ENCODE measurements at regions not wholly inside any gene's neighbourhood (a gene's known extent, or its start where the extent isn't known, plus 50 kb on each side); places are given as distances from the start of the nearest gene placed in this dataset.

- ChIA-PET RAD21 (ENCODE audit: low non-redundant PET in 1 of 2, low total read pairs in 2 of 2, uncharacterized antibody in 2 of 2, unreplicated experiment in 2 of 2) (no interaction called here), CTCF (no interaction called here), POLR2A (no interaction called here)
- H3K79me2 ChIP-seq (ENCODE audit: insufficient read depth, low read length) = no peaks in the 10 kb centered on the region
- no peaks in the 10 kb centered on the region for H3K9me3 ChIP-seq (ENCODE audit: control insufficient read depth in 1 of 2, insufficient read depth in 1 of 2, low read depth in 1 of 2, low read length in 2 of 2)
- intact Hi-C loops (cut with micrococcal nuclease) = no loop called here
- H3K36me3 ChIP-seq (ENCODE audit: control insufficient read depth in 1 of 2, insufficient read depth in 2 of 2, low read length in 2 of 2) = no peaks in the 10 kb centered on the region
- H3K4me2 ChIP-seq (ENCODE audit: low read length) = no peak overlapping the region
- TF ChIP-seq CEBPB (IDR thresholded peaks at IDR 0.05; ENCODE audit: low read depth) (no peak), SIN3A (IDR thresholded peaks at IDR 0.05; ENCODE audit: low read depth) (no peak), CBX3 (IDR thresholded peaks at IDR 0.05; ENCODE audit: low read depth) (no peak), ATF3 (IDR thresholded peaks at IDR 0.05) (no peak), EGR1 (IDR thresholded peaks at IDR 0.05; ENCODE audit: low read depth) (no peak), FOSL1 (IDR thresholded peaks at IDR 0.05; ENCODE audit: low read depth) (no peak), ZFX (IDR thresholded peaks at IDR 0.05) (no peak), POLR2A (IDR thresholded peaks at IDR 0.05; ENCODE audit: borderline replicate concordance, extremely low read depth, insufficient read depth, insufficient read length) (no peak), ZNF274 (IDR thresholded peaks at IDR 0.05; ENCODE audit: low read depth, low read length) (no peak), REST (IDR thresholded peaks at IDR 0.05; ENCODE audit: low read depth) (no peak), EZH2 (IDR thresholded peaks at IDR 0.05) (no peak), POLR2AphosphoS5 (IDR thresholded peaks at IDR 0.05; ENCODE audit: low read depth, low read length) (no peak), SP1 (IDR thresholded peaks at IDR 0.05; ENCODE audit: low read depth) (no peak), EZH2phosphoT487 (IDR thresholded peaks at IDR 0.05; ENCODE audit: borderline replicate concordance) (no peak), CTCF (IDR thresholded peaks at IDR 0.05 in 2 of 3, conservative IDR thresholded peaks at IDR 0.05 in 1 of 3; ENCODE audit: borderline replicate concordance in 1 of 3, insufficient read depth in 1 of 3, low read depth in 2 of 3, low read length in 2 of 3) (no peak)
- TF ChIP-seq, protein P1, sequence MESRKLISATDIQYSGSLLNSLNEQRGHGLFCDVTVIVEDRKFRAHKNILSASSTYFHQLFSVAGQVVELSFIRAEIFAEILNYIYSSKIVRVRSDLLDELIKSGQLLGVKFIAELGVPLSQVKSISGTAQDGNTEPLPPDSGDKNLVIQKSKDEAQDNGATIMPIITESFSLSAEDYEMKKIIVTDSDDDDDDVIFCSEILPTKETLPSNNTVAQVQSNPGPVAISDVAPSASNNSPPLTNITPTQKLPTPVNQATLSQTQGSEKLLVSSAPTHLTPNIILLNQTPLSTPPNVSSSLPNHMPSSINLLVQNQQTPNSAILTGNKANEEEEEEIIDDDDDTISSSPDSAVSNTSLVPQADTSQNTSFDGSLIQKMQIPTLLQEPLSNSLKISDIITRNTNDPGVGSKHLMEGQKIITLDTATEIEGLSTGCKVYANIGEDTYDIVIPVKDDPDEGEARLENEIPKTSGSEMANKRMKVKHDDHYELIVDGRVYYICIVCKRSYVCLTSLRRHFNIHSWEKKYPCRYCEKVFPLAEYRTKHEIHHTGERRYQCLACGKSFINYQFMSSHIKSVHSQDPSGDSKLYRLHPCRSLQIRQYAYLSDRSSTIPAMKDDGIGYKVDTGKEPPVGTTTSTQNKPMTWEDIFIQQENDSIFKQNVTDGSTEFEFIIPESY (IDR thresholded peaks at IDR 0.05; ENCODE audit: extremely low read depth, insufficient replicate concordance, low read length) = no peak
- no peak overlapping the region for H3K4me3 ChIP-seq (replicated peaks in 1 of 2; ENCODE audit: low read depth in 1 of 2, low read length in 2 of 2)
- H3K4me1 ChIP-seq (ENCODE audit: control insufficient read depth in 1 of 2, insufficient read depth in 2 of 2, low read length in 2 of 2) = no peaks in the 10 kb centered on the region
- H4K20me1 ChIP-seq (ENCODE audit: insufficient read depth) = no peaks in the 10 kb centered on the region
- no peak overlapping the region for H2AFZ ChIP-seq (ENCODE audit: low read depth, low read length, poor library complexity, severe bottlenecking)
- BruUV-seq (replicated peaks) = no TSS peak
- H3K9ac ChIP-seq (ENCODE audit: low read length) = no peak overlapping the region
- no peak overlapping the region for H3K27ac ChIP-seq (ENCODE audit: low read depth, low read length)
- DNase-seq (ENCODE audit: low read depth, low spot score) (no peak), ATAC-seq (no peak)
- H3K9me2 ChIP-seq (ENCODE audit: insufficient read depth) = no peaks in the 10 kb centered on the region
- H3K27me3 ChIP-seq (ENCODE audit: insufficient read depth, low read length) = no peaks in the 10 kb centered on the region
Measured at GRCh38 chr6:148291876-148292275, 50.8 kb upstream of the SASH1 start.
